ENCODE measurements at regions not wholly inside any gene's neighbourhood (a gene's known extent, or its start where the extent isn't known, plus 50 kb on each side); places are given as distances from the start of the nearest gene placed in this dataset.

GRCh38 chr1:186745531-186746146 lies 65.4 kb upstream of the PTGS2 start:
- no peak overlapping the region for H2BK120ac ChIP-seq (replicated peaks; ENCODE audit: low read depth, low read length)
- H3K56ac ChIP-seq (replicated peaks; ENCODE audit: insufficient read length, low read depth, low read length) = no peak overlapping the region
- H2BK15ac ChIP-seq (ENCODE audit: low read length) = no peak overlapping the region
- no peak overlapping the region for H3K14ac ChIP-seq (ENCODE audit: insufficient read length)
- H3K27ac ChIP-seq (ENCODE audit: low read depth, low read length) = no peak overlapping the region
- H2BK5ac ChIP-seq (ENCODE audit: low read depth, low read length) = no peak overlapping the region
- ChIA-PET POLR2A (ENCODE audit: partially characterized antibody) (no interaction called here), CTCF (ENCODE audit: partially characterized antibody) (interaction anchor here (1.1 kb wide), 1 partner anchor 23 kb away, joined by 3 read pairs; no protein-coding TSS in a partner anchor)
- H4K5ac ChIP-seq (ENCODE audit: insufficient read length, low read depth, low read length) = no peak overlapping the region
- H3K79me1 ChIP-seq (ENCODE audit: low read depth, low read length) = no peaks in the 10 kb centered on the region
- H2BK12ac ChIP-seq (ENCODE audit: low read depth, low read length) = no peak overlapping the region
- no peaks in the 10 kb centered on the region for H3K79me2 ChIP-seq (ENCODE audit: control insufficient read depth in 1 of 2, insufficient read depth in 2 of 2, low read length in 2 of 2)
- no peaks in the 10 kb centered on the region; a peak in 1 of 8 replicates for H3K36me3 ChIP-seq (ENCODE audit: control insufficient read depth in 2 of 4, insufficient read depth in 4 of 4, low read length in 3 of 4)
- no peak overlapping the region for H2AFZ ChIP-seq (ENCODE audit: low read length)
- no peak overlapping the region for H3K23ac ChIP-seq (ENCODE audit: insufficient read length)
- H3K4me3 ChIP-seq (ENCODE audit: extremely low read depth in 1 of 4, insufficient read depth in 2 of 4, low read depth in 3 of 4, low read length in 4 of 4) = no peak overlapping the region
- DNase-seq (ENCODE audit: low read depth in 1 of 2, low spot score in 2 of 2) (no peak), FAIRE-seq (no peak)
- H3K23me2 ChIP-seq (ENCODE audit: low read depth, low read length) = no peaks in the 10 kb centered on the region
- no peak overlapping the region for H3K4ac ChIP-seq (replicated peaks; ENCODE audit: insufficient read length, low read depth, low read length)
- H2BK20ac ChIP-seq (ENCODE audit: low read length) = no peak overlapping the region
- no peak overlapping the region for H2AK5ac ChIP-seq (ENCODE audit: low read depth, low read length)
- no peak overlapping the region for H4K91ac ChIP-seq (replicated peaks; ENCODE audit: insufficient read length, low read length)
- no peaks in the 10 kb centered on the region for H3K4me1 ChIP-seq (replicated peaks in 1 of 4; ENCODE audit: control insufficient read depth in 3 of 4, insufficient read depth in 4 of 4, low read length in 3 of 4)
- H3K27me3 ChIP-seq (replicated peaks in 1 of 4; ENCODE audit: control insufficient read depth in 3 of 4, extremely low read depth in 1 of 4, insufficient read depth in 3 of 4, low read length in 3 of 4) = no peaks in the 10 kb centered on the region
- H3K9ac ChIP-seq (replicated peaks in 1 of 4; ENCODE audit: extremely low read depth in 1 of 4, low read depth in 3 of 4, low read length in 3 of 4) = no peak overlapping the region
- no peak overlapping the region for H3K18ac ChIP-seq (ENCODE audit: extremely low read depth, low read length)
- no peak overlapping the region for H4K8ac ChIP-seq (ENCODE audit: extremely low read depth, insufficient read depth, low read length)
- H3K9me3 ChIP-seq (ENCODE audit: insufficient read depth in 2 of 2, low read depth in 1 of 2, low read length in 1 of 2) = peaks cover 9 to 12% of the 10 kb centered on the region in 2 experiments
- WGBS, 2 experiments (ENCODE audit: extremely low coverage in 1 of 2, insufficient coverage in 1 of 2, insufficient read length in 1 of 2, insufficient replicate concordance in 2 of 2, low coverage in 1 of 2, low lambda C conversion rate in 2 of 2, missing lambda C conversion rate in 1 of 2) = 90% methylated on average over 4 of the region's 4 CpGs; no CpG with 5 or more reads in 1 of the 2 experiments
- H4K20me1 ChIP-seq (replicated peaks in 1 of 2; ENCODE audit: control insufficient read depth in 1 of 2, insufficient read depth in 2 of 2, low read length in 2 of 2) = no peaks in the 10 kb centered on the region
- no peak overlapping the region for H3K4me2 ChIP-seq (ENCODE audit: insufficient read depth in 1 of 2, low read depth in 2 of 2, low read length in 2 of 2)
- TF ChIP-seq EGR1 (IDR thresholded peaks at IDR 0.05; ENCODE audit: borderline replicate concordance, low read depth, low read length) (no peak), POLR2AphosphoS5 (IDR thresholded peaks at IDR 0.05; ENCODE audit: low read depth, low read length) (no peak), JUN (IDR thresholded peaks at IDR 0.05; ENCODE audit: low read depth, low read length) (no peak), ZNF274 (IDR thresholded peaks at IDR 0.05; ENCODE audit: borderline replicate concordance, extremely low read depth, low read length) (no peak), JUND (IDR thresholded peaks at IDR 0.05; ENCODE audit: low read length) (no peak), GABPA (IDR thresholded peaks at IDR 0.05; ENCODE audit: borderline replicate concordance, insufficient read depth, low read length) (no peak), MAFK (IDR thresholded peaks at IDR 0.05; ENCODE audit: low read depth, low read length) (no peak), YY1 (IDR thresholded peaks at IDR 0.05; ENCODE audit: low read depth, low read length) (no peak), CHD1 (IDR thresholded peaks at IDR 0.05; ENCODE audit: low read depth, low read length) (no peak), TAF7 (optimal IDR thresholded peaks at IDR 0.05; ENCODE audit: borderline replicate concordance, low read depth, low read length) (no peak), NRF1 (IDR thresholded peaks at IDR 0.05; ENCODE audit: low read depth, low read length) (no peak), GTF2F1 (IDR thresholded peaks at IDR 0.05; ENCODE audit: borderline replicate concordance, low read depth, low read length) (no peak), POU5F1 (IDR thresholded peaks at IDR 0.05; ENCODE audit: low read depth, low read length) (no peak)
- TF ChIP-seq, protein P1, sequence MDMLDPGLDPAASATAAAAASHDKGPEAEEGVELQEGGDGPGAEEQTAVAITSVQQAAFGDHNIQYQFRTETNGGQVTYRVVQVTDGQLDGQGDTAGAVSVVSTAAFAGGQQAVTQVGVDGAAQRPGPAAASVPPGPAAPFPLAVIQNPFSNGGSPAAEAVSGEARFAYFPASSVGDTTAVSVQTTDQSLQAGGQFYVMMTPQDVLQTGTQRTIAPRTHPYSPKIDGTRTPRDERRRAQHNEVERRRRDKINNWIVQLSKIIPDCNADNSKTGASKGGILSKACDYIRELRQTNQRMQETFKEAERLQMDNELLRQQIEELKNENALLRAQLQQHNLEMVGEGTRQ (IDR thresholded peaks at IDR 0.05; ENCODE audit: low read length) = no peak

Measured in H1 (cell line).